Psoas muscle (tissue), 7 donors: ENCODE measurements at regions not wholly inside any gene's neighbourhood (a gene's known extent, or its start where the extent isn't known, plus 50 kb on each side); places are given as distances from the start of the nearest gene placed in this dataset.
"Not testable (repeated sequence)": the region's sequence is repeated elsewhere in the genome, so short reads cannot be mapped to it uniquely, and the experiment has no call there.

Source experiments
- ATAC-seq, 4 donors: fragments of 200-7000 bp; cut with Tn5 transposase; one replicate each; pipeline ENCODE4 v1.9.1; 2020; ENCODE audit warnings: moderate library complexity in 3 of 4, mild to moderate bottlenecking in 2 of 4
- DNase-seq, 2 donors: peaks; one replicate each; pipeline ENCODE4 v3.0.0-alpha.2; 2020
- H3K27ac ChIP-seq: fragments of 200-600 bp; one replicate; pipeline ENCODE4 v1.8.0; 2022
- H3K27me3 ChIP-seq, 3 donors: fragments of 200-600 bp in 1 of 3; one replicate each; pipeline versions ENCODE4 v1.6.1 to v1.8.0; 2013 to 2022; ENCODE audit warnings: low read length in 2 of 3, mild to moderate bottlenecking in 2 of 3, moderate library complexity in 1 of 3; ENCODE audit not compliant: insufficient read depth in 3 of 3
- H3K36me3 ChIP-seq, 2 donors: fragments of 200-600 bp in 1 of 2; one replicate each; pipeline versions ENCODE4 v1.6.1 to v1.8.0; 2013 to 2022; ENCODE audit warnings: low read depth in 1 of 2, mild to moderate bottlenecking in 1 of 2, moderate library complexity in 1 of 2; ENCODE audit not compliant: insufficient read depth in 1 of 2
- H3K4me1 ChIP-seq: fragments of 200-600 bp; one replicate; pipeline ENCODE4 v1.8.0; 2022
- H3K4me3 ChIP-seq: fragments of 200-600 bp; one replicate; pipeline ENCODE4 v1.8.0; 2022; ENCODE audit warnings: mild to moderate bottlenecking
- H3K9me3 ChIP-seq: fragments of 200-600 bp; one replicate; pipeline ENCODE4 v1.8.0; 2022
- CTCF ChIP-seq: fragments of 200-600 bp; IDR thresholded peaks from one replicate; pipeline ENCODE4 v1.8.0; 2022; ENCODE audit warnings: antibody characterized with exemption
- WGBS, 3 donors: extraction: QIAGEN DNeasy Blood & Tissue Kit; methylation state at CpG; one replicate each; pipeline versions ENCODE4 v1.1.6 to v1.1.7; 2013; 5-methylcytosine and 5-hydroxymethylcytosine counted together
- intact Hi-C, 2 donors: fragments of 100-400 bp; cut with DNase I; formaldehyde crosslinking; loops; one replicate each; pipeline versions ENCODE4 v1.11.0 to v1.14.2; 2022
- donor health status: healthy with polysubstance abuse.
- donor health status: DM: no; HTN: no; CAD: no; lungs with moderate emphysema.
- donor health status: Bipolar disorder and iron deficiency.
- donor health status: healthy.
- donor health status: DM: yes; HTN: yes; CAD: no.
- donor health status: DM: no; HTN: no; CAD: no.
- donor health status: DM: yes; HTN: yes; CAD: no.

GRCh38 chr3:101972430-101973162 lies 123.3 kb downstream of the NFKBIZ start:
- Histone ChIP-seq H3K36me3 (no peaks in the 10 kb centered on the region), H3K9me3 (no peaks in the 10 kb centered on the region), H3K4me1 (peaks cover 8% of the 10 kb centered on the region), H3K27ac (no peak overlapping the region), H3K4me3 (no peak overlapping the region), H3K27me3 (no peaks in the 10 kb centered on the region)
- no peak for DNase-seq
- 34 to 37% (median 35%) methylated on average over 2 of the region's 2 CpGs for WGBS, 3 donors
- no peak for ATAC-seq
- intact Hi-C loops, result no loop called here
- no peak for TF ChIP-seq CTCF

GRCh38 chr3:101973163-101973505 lies 123.8 kb downstream of the NFKBIZ start:
- Histone ChIP-seq H3K4me1 (peaks cover 8% of the 10 kb centered on the region), H3K27me3 (no peaks in the 10 kb centered on the region), H3K9me3 (no peaks in the 10 kb centered on the region), H3K27ac (no peak overlapping the region), H3K4me3 (no peak overlapping the region), H3K36me3 (no peaks in the 10 kb centered on the region)
- DNase-seq, result no peak
- TF ChIP-seq CTCF, result no peak
- intact Hi-C loops, result no loop called here
- WGBS, 3 donors, result 41 to 79% (median 74%) methylated on average over 1 of the region's 1 CpG
- no peak for ATAC-seq

GRCh38 chr3:101975415-101975814 lies 126.1 kb downstream of the NFKBIZ start:
- H3K9me3 ChIP-seq, H3K4me3 ChIP-seq, H3K27me3 ChIP-seq, H3K27ac ChIP-seq, intact Hi-C loops, H3K36me3 ChIP-seq, ATAC-seq, H3K4me1 ChIP-seq, DNase-seq: not testable (repeated sequence)
- WGBS, 3 donors, result 94 to 100% (median 96%) methylated on average over 1 of the region's 1 CpG

GRCh38 chr3:101976473-101976872 lies 127.2 kb downstream of the NFKBIZ start:
- DNase-seq, result no peak
- H3K27ac ChIP-seq, result no peak overlapping the region
- no peaks in the 10 kb centered on the region for H3K36me3 ChIP-seq
- peaks cover 8% of the 10 kb centered on the region for H3K4me1 ChIP-seq
- intact Hi-C loops, result no loop called here
- no peak for ATAC-seq
- WGBS, 3 donors, result 68 to 84% (median 77%) methylated on average over 1 of the region's 1 CpG
- TF ChIP-seq CTCF, result no peak
- H3K4me3 ChIP-seq, result no peak overlapping the region
- no peaks in the 10 kb centered on the region for H3K9me3 ChIP-seq
- H3K27me3 ChIP-seq, result no peaks in the 10 kb centered on the region

- no peak overlapping the region for H3K27ac ChIP-seq
- peaks cover 8% of the 10 kb centered on the region for H3K4me1 ChIP-seq
- ATAC-seq, result no peak
- no peaks in the 10 kb centered on the region for H3K9me3 ChIP-seq
- no peaks in the 10 kb centered on the region for H3K36me3 ChIP-seq
- peaks cover 0 to 2% (median 0%) of the 10 kb centered on the region in 3 donors for H3K27me3 ChIP-seq
- intact Hi-C loops, result no loop called here
- 36 to 44% (median 40%) methylated on average over 2 of the region's 2 CpGs for WGBS, 3 donors
- no peak overlapping the region for H3K4me3 ChIP-seq
- no peak for TF ChIP-seq CTCF
- DNase-seq, result no peak
Measured at GRCh38 chr3:101978348-101978747, 129.0 kb downstream of the NFKBIZ start.
